HG03066 (cell line): ENCODE measurements at regions not wholly inside any gene's neighbourhood (a gene's known extent, or its start where the extent isn't known, plus 50 kb on each side); places are given as distances from the start of the nearest gene placed in this dataset.

Experiments used
- ATAC-seq: cut with Tn5 transposase; IDR thresholded peaks from one replicate; pipeline ENCODE4 v1.9.1; 2021; ENCODE audit warnings: low read depth; ENCODE audit not compliant: unreplicated experiment

- ATAC-seq: no peak
Observed at GRCh38 chr12:27907766-27908165, 64.8 kb downstream of the PTHLH start.

DNA sequence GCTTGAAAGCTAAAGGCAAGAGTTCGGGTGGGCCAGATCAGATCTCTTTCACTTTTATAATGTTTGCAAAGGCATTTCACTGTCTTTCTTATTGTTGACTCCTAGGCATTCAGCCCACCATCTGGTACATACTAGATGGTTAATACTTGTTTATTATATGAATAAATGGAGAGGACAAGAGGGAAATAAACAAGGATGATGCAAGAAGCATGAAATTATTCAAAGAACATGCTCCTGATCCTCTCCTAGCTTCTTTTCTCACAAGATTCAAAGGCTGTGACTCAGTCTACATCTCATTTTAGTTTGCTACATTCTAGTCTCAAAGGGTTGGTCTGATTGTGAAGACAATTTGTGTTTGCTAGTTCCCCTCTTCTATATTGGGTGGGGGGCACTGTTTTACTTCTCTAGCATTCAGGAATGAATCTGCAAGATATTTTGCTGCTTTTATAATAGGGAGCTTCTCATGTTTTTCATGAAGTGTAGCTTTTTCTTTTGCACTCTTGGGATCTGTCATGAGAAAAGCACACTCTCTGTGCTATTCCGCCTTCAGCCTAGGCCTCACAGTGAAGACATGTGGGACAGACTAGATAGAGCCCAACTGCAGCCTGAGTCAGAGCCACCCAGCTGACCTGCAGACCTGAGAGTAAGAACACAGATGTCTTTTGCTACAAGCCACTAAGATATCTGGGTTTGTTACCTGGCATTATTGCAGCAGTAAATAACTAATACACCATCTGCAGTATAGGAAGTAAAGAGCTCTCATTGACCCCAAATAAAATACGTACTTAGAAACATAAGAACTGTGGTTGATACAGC, 65.7 kb downstream of the PTHLH start:
- ATAC-seq: no peak

DNA sequence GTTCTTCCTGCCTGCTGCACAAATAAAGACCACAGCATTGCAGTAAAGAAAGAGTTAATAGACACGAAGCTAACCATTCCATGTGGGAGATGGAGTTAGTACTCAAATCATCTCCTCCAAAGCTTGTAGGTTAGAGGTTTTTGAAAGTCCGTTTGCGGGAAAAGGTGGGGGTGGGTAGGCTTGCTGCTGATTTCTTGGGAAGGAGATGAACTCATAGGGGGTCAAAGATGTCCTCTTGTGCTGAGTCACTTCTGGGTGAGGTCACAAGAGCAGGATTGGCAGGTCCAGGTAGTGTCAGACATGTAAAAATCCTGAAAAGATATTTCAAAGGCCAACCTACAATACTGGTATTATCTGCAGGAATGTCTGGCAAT, 66.4 kb downstream of the PTHLH start:
- no peak for ATAC-seq

- no peak for ATAC-seq
Observed at GRCh38 chr12:27905285-27906126, 67.0 kb downstream of the PTHLH start.

- ATAC-seq: no peak
Observed at GRCh38 chr12:27902651-27903050, 69.9 kb downstream of the PTHLH start.

DNA sequence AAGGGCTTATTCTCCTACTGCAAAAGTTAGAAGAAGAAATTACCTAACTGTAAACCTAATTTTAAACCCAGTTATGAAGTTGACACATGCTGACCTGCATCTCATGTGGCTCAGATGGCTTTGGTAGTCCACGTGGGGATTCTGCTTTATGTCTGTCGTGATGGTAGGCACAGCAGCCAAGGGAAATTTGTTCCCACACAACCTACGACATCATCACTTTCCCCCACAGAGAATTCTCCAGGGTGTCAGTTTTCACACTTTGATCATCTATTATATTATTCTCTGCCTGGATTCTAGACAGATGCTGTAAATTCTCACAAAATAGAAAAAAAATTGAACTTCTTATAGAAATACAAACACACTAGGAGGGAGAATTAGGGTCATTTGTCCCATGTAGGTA, 70.6 kb downstream of the PTHLH start:
- ATAC-seq: no peak

- ATAC-seq: no peak
Observed at GRCh38 chr12:27900920-27901879, 71.3 kb downstream of the PTHLH start.

DNA sequence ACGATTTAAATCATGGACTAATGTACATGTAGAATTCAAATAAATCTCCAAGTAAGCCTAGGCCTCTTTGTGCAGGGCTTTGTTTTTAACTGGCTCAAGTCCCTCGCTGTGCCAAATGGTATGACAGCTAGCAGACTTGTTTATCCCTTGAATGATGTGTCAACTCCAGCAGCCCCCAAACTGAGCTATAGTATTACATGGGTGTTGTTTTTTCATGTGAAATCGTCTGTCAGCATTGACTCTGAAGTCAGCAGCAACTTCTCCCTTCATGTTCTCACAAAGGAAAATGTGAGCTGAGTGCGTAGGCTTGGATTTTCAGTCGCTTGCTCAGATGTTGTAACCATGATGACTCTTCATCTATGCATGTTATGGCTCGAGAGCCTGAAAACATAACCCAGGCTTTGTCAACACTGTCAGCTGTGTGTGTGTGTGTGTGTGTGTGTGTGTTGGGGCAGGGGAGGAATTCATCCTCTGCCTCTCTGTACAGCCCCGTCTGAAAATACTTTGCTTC, 73.3 kb downstream of the PTHLH start:
- ATAC-seq: no peak

GRCh38 chr12:27898022-27898421, 74.5 kb downstream of the PTHLH start:
- ATAC-seq: no peak

- no peak for ATAC-seq
Observed at GRCh38 chr12:27896419-27896990, 76.0 kb downstream of the PTHLH start.

GRCh38 chr12:27894309-27894708, 78.2 kb downstream of the PTHLH start:
- ATAC-seq: no peak

DNA sequence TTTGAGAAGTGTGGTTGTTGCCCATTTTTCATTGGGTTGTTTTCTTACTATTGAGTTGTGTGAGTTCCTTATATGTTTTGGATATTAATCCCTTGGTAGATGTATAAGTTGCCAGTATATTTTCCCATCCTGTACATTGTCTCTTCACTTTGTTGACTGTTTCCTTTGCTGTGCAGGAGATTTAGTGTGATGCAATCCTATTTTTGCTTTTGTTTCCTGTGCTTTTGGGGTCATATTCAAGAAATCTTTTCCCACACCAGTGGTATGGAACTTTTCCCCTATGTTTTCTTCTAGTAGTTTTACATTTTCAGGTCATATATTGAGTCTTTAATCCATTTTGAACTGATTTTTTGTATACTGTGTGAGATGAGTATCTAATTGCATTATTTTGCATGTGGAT, 92.8 kb downstream of the PTHLH start:
- no peak for ATAC-seq

- ATAC-seq: no peak
Observed at GRCh38 chr12:27875677-27876076, 95.6 kb upstream of the MANSC4 start.

- ATAC-seq: no peak
Observed at GRCh38 chr12:27873010-27873409, 93.0 kb upstream of the MANSC4 start.

- no peak for ATAC-seq
Observed at GRCh38 chr12:27871946-27872345, 91.9 kb upstream of the MANSC4 start.

DNA sequence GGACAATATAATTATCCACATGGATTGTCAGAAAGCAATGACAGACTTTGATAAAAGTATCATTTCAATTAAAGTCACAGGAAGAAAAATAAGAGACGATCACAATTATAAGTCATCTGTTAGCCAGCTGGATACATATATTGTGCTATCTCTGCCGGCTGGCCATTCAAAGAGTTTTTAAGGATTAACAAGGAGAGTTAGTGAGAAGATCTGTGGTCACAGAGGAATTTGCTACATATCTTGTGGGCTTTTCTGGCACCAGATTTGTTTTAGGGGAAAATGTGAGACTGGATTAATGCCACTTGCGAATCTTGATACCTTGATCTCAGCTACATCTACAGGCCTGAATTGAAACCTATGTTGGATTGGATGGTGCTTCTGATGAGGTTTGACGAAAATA, 90.9 kb upstream of the MANSC4 start:
- ATAC-seq: no peak

DNA sequence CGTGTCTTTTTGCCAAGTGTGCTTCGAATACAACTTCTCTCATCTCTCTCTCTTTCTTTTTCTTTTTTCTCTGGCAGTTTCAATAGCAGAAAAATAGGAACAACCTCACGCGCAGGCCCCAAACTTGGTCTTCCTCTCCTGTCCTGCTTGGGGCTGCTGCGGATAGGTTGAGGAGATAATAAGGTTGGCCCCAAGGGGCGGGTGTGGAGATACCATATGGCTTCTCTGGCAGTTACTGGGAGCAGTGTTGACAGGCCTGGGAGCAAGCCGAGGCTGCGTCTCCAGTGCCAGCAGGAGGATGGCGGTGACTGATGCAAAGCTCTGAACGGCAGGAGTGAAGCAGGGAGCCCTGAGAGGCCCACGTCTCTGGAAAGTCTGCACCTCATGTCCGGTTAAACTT, 89.5 kb upstream of the MANSC4 start:
- ATAC-seq: no peak

- ATAC-seq: no peak
Observed at GRCh38 chr12:27868139-27868538, 88.1 kb upstream of the MANSC4 start.

DNA sequence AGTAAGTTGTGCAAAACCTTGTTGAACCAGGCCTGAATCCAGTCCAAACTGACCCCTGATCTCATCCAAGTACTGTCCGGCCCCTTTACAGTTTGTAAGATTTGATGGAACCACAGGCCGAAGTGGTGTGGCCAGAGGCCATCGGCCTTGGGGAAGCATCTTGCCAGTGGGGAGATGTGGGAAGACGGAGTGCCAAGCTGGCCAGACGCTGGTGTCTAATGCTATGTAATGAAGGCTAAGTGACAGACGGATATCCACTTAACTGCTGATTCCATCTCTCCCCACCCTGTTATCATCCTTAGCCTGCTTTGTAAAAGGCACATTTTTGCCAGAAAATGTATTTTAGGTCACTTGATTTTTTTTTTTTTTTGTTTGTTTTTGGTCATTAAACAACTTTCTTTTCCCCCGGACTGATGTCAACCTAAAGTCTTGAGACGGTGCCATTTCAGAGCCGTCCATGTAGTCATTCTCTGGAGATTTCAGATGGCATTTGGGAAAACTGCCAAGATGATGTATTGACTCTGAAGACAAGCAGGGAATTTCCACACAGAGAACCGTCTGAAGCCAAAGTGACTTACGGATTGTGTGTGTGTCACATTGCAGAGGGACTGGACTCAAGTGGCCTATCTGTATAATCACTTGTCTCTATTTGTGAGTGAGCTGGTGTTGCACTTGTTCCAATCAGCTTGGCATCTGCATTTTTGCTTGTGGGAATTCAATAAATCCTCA, 86.5 kb upstream of the MANSC4 start:
- no peak for ATAC-seq

GRCh38 chr12:27865421-27865820, 85.4 kb upstream of the MANSC4 start:
- no peak for ATAC-seq
